Coronary artery (tissue), 2 donors: ENCODE measurements at regions not wholly inside any gene's neighbourhood (a gene's known extent, or its start where the extent isn't known, plus 50 kb on each side); places are given as distances from the start of the nearest gene placed in this dataset.
A peak's percentile ranks its signal among the peaks of the same experiment; 100 is the strongest.

Experiments
- DNase-seq: peaks from one replicate; pipeline ENCODE4 v3.0.0-alpha.2; 2017; ENCODE audit warnings: low spot score
- H3K27ac ChIP-seq, 2 donors: fragments of 200-600 bp; sonication (generic); one replicate each; pipeline ENCODE4 v1.5.1; 2016 to 2019
- H3K4me3 ChIP-seq: fragments of 200-600 bp; sonication (generic); 2 replicates; pipeline ENCODE4 v1.5.1; 2016; ENCODE audit warnings: mild to moderate bottlenecking, moderate library complexity
- CTCF ChIP-seq: fragments of 200-600 bp; sonication (generic); IDR thresholded peaks from one replicate; pipeline ENCODE4 v1.5.1; 2019; ENCODE audit warnings: antibody characterized with exemption

- no peak for TF ChIP-seq CTCF
- Histone ChIP-seq H3K27ac (no peak overlapping the region), H3K4me3 (no peak overlapping the region)
- DNase-seq = no peak
Measured at GRCh38 chr10:69745698-69746097, 56.0 kb upstream of the COL13A1 start.

GRCh38 chr10:69747179-69747578 lies 54.5 kb upstream of the COL13A1 start:
- no peak overlapping the region for H3K4me3 ChIP-seq
- H3K27ac ChIP-seq = peak overlapping the region in 1 of 2 donors; percentile 16
- no peak for DNase-seq
- TF ChIP-seq CTCF = no peak

- no peak for DNase-seq
- no peak for TF ChIP-seq CTCF
- peak overlapping the region in 1 of 2 donors; percentile 16 for H3K27ac ChIP-seq
- H3K4me3 ChIP-seq = no peak overlapping the region
Measured at GRCh38 chr10:69748621-69749020, 53.1 kb upstream of the COL13A1 start.

GRCh38 chr10:69749178-69750010 lies 52.3 kb upstream of the COL13A1 start:
- DNase-seq = no peak
- no peak for TF ChIP-seq CTCF
- no peak overlapping the region for H3K4me3 ChIP-seq
- no peak overlapping the region for H3K27ac ChIP-seq

DNA sequence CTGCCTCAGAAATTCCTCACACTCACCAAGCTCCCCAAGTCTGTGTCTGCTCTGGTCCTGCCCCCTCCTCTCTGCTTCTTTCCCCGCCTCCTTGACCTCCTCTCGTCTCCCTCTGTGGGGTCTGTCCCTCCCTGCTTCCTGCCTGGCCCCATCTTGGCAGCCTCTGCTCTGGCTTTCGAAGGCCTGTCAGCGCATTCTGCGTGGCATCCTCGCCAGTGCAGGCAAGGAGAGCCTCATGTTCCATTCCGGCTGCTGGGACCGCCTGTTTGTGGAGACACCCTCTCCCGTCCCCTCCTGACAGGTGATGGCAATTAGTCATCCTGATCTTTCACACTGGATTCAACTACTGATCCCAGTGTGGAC lies 51.7 kb upstream of the COL13A1 start:
- DNase-seq = no peak
- Histone ChIP-seq H3K27ac (no peak overlapping the region), H3K4me3 (no peak overlapping the region)
- TF ChIP-seq CTCF = no peak

DNA sequence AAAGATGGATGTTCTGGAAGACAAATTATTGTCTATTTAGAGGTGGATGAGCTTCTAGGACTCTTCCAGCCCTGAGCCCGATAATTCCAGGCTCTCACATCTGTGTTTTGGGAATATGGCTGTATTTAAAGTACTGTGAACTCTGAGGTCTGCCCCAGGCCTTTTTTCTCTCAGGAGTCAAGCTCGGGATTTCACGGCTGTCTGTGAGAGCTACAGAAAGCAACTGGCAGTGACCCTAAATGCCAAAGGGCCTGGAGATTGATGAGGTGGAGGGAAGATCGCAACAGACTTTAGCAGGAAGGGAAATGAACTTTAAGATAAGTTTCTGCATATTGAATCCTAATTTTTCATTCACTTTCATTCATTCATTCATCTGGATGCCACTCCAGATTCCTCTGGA lies 51.0 kb upstream of the COL13A1 start:
- DNase-seq = no peak
- Histone ChIP-seq H3K4me3 (no peak overlapping the region), H3K27ac (no peak overlapping the region)
- no peak for TF ChIP-seq CTCF

GRCh38 chr10:69751214-69751613 lies 50.5 kb upstream of the COL13A1 start:
- no peak for DNase-seq
- no peak for TF ChIP-seq CTCF
- Histone ChIP-seq H3K4me3 (no peak overlapping the region), H3K27ac (no peak overlapping the region)
